Stimulated activated CD4-positive, alpha-beta T cell treated with anti-CD3 and anti-CD28 coated beads, Interleukin-15, amount 100 ng/mL, for 1 hour (primary cell): ENCODE measurements at regions not wholly inside any gene's neighbourhood (a gene's known extent, or its start where the extent isn't known, plus 50 kb on each side); places are given as distances from the start of the nearest gene placed in this dataset.
"Not testable (repeated sequence)": the region's sequence is repeated elsewhere in the genome, so short reads cannot be mapped to it uniquely, and the experiment has no call there.

Source experiments
- DNase-seq, 2 donors: peaks; one replicate each; pipeline ENCODE4 v3.0.0-alpha.2; 2020; ENCODE audit warnings: low read depth in 1 of 2, low spot score in 1 of 2

DNA sequence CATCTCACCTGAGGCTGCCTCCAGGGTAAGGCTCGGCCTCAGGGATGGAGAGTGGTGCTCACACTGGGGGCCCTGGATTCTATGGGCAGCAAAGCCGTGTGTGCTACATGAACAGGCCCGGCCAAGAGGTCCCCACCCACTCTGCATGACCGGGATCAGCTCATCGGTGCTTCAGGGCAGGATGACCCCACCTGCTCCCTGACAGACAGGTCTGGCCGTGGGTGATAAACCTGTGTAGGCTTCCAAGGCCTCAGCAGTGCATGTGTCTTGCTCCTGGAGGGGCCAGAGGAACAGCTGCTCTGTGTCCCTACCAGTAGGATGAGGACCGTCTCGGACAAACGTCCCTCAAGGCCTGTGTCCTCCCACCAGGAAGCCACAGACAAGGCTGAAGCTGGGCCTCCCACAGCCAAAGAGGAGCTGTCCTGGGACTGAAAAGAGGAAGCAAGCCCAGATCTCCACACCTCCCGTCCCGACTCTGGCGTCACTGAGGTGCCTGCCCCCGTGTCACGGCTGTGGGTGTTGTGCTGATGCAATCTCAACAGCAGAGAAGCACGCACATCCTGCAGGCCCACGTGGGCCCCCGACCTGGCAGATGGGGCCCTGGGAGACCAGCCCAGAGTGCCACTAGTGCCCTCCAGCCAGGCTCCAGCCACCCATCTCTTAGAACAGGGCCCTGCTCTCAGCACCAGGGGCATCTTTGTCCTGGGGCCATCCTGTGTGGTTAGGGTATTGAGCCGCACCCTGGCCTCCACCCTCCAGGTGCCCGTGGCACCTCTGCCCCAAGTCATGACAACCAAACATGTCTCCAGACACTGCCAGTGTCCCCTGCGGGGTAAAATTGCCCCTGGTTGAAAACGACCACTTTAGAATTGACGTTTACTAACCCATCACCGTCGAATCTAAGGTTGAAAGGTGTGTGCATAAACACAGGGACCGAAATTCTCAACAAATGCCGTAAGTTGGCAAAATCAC is 5455.9 kb upstream of the TPTE start:
- peak in 1 of 2 donors; percentile 31 for DNase-seq

- not testable (repeated sequence) for DNase-seq
Observed at GRCh38 chr21:5066682-5067251, 5454.6 kb upstream of the TPTE start.

GRCh38 chr21:5067326-5068048 is 5453.9 kb upstream of the TPTE start:
- not testable (repeated sequence) for DNase-seq

DNA sequence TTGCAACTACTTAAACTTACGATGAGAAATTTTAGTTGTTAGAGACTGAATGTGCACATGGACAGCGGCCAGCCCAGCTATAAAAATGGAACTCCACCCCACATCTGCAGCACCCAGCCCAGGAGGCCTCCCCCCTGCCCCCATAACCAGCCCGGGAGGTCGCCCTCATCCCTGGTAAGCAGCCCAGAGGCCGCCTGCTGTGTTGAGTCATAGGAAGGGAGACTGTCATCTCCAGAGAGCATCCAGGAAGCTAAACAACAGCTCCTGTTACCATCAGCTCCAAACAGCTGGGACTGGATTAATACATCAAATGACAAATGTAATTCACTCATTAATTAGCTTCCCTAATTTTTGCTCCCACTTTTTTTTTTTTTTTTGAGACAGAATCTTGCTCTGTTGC is 5452.7 kb upstream of the TPTE start:
- not testable (repeated sequence) for DNase-seq

- not testable (repeated sequence) for DNase-seq
Observed at GRCh38 chr21:5071180-5071579, 5450.2 kb upstream of the TPTE start.

GRCh38 chr21:5076854-5077253 is 5444.5 kb upstream of the TPTE start:
- not testable (repeated sequence) for DNase-seq

DNA sequence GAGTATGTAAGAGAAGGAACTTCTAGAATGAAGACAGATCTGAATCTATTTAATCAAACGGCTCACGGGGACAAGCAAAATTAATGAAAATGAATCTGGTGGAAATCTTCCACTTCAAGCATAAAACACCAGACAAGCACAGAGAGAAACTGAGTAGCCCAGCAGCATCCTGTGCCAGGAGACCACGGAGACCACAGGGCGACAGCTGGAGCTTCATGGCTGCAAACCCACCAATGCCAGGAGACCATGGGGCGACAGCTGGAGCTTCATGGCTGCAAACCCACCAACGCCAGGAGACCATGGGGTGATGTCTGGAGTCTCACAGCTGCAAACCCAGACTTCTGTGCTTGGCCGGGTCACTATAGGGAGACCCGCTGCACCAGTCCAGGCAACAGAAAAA is 5442.0 kb upstream of the TPTE start:
- DNase-seq, result not testable (repeated sequence)

GRCh38 chr21:5080015-5080414 is 5441.4 kb upstream of the TPTE start:
- not testable (repeated sequence) for DNase-seq

GRCh38 chr21:5084246-5084645 is 5437.1 kb upstream of the TPTE start:
- not testable (repeated sequence) for DNase-seq

- not testable (repeated sequence) for DNase-seq
Observed at GRCh38 chr21:5085456-5085855, 5435.9 kb upstream of the TPTE start.

GRCh38 chr21:5086416-5086815 is 5435.0 kb upstream of the TPTE start:
- not testable (repeated sequence) for DNase-seq

DNA sequence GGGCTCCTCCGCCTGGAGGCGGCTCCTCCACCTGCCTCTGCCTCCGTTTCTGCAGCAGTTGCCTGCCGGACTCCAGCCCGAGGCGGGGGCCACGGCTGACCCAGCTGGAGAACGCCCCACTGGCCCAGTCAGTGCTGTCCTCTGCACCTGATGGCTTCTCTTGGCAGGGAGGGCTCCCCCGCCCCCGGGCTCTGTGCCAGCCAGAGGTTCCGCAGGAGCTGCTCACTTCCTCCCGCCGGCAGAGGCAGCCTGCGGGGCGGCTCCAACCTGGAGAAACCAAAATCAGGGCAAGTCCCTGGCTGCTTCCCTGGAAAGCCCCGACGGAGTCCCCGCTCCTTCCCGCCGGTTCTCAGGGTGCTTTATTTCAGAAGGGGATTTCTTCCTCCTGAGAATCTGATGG is 5432.6 kb upstream of the TPTE start:
- DNase-seq, result not testable (repeated sequence)

DNA sequence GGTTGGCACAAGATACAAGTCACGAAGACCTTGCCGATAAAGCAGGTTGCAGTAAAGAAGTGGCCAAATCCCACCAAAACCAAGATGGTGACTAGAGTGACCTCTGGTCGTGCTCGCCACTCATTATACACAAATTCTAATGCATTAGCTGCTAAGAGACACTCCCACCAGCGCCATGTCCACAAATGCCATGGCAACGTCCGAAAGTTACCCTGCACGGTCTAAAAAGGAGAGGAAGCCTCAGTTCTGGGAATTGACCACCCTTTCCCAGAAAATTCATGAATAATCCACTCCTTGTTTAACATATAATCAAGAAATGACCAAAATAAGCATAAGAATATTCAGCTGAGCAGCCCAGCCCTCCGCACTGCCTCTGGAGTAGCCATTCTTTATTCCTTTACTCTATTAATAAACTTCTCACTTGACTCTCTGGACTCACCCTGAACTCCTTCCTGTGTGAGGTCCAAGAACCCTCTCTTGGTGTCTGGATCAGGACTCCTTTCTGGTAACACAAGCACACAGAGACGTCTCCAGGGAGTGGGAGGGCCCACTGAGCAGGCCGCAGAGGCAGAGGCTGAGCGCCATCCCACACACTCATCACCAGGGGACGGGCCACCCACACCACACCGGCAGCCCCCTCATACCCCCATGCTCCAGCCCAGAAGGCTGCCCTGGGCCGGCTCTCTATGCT is 5431.8 kb upstream of the TPTE start:
- DNase-seq, result not testable (repeated sequence)

GRCh38 chr21:5090132-5091079 is 5431.0 kb upstream of the TPTE start:
- not testable (repeated sequence) for DNase-seq

DNA sequence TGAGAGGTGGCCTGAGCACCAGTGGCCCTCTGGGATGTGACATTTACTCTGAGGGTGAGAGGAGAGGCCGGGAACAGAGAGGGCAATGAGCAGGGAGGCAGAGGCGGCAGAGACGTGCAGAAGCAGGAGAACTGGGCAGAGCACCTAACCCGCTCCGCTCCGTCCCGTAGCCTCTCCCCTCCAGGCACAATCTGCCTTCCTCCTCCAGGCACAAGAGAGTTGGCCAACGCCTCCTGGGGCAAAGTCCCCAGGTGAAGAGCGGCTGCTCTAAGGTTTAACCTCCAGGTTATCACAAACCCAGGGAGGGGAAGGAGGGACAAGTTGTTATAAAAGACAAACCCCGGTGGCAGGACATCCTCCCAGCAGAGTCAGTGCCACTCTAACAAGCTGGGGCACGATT is 5430.1 kb upstream of the TPTE start:
- DNase-seq, result not testable (repeated sequence)

- DNase-seq, result not testable (repeated sequence)
Observed at GRCh38 chr21:5095628-5096027, 5425.8 kb upstream of the TPTE start.

DNA sequence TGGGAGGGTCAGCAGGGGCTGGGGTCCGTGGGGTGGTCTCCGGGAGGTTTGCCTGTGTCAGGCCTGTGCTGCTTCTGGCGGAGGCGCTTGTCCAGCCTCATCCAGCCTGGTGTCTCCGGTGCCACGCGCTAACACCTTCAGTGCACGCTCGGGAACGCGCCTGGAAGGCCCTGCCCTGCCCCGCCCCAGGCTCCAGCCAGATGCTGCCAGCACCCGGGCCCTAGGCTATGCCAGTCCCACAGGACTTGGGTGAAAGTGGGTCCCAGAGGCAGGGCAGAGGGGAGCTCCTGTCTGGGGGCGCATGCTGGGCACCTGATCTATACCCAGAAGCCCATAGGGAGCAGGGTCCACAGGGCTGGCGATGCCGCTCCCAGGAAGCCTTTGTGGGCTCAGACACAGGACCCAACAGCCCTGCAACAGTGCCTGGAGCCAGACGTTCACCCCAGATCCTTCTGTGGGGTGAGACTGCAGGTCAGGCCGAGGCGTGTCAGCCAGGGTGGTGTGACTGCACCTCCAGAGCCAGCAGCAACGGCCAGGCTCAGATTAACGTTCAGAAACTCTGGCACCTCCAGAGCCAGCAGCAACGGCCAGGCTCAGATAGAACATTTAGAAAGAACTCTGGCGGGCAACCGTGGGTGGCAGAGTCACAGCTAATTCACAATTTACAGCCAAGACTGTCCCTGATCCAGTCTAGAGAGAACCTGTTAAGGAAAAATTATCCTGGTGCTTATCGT is 5423.2 kb upstream of the TPTE start:
- DNase-seq, result not testable (repeated sequence)

GRCh38 chr21:5100604-5101174 is 5420.7 kb upstream of the TPTE start:
- DNase-seq, result not testable (repeated sequence)

DNA sequence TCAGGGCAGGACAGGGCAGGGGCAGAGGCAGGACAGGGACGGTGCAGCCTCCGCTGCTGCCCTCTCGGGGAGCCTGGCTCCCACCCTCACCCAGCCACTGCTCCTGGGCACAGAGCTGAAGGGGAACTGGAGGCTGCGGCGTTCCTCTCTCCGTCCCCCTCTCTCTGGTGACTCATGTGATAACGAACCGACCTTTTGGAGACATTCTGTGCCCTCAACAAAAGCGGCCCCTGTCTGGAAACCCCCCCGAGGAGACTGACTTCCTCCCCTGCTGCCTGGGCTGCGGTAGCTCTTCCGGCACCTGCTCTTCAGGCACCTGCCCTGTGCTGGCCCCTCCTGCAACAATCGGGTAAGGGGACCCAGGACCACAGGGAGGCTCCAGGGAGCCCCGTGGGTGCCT is 5419.6 kb upstream of the TPTE start:
- peak; percentile 54 to 66 for DNase-seq
